GM12872 (cell line): ENCODE measurements at regions not wholly inside any gene's neighbourhood (a gene's known extent, or its start where the extent isn't known, plus 50 kb on each side); places are given as distances from the start of the nearest gene placed in this dataset.

Source experiments
- TF ChIP-seq, protein P1 (sequence below): IDR thresholded peaks from 3 replicates; pipeline ENCODE4 v1.5.1; 2011; ENCODE audit warnings: low read depth, mild to moderate bottlenecking, low read length, moderate library complexity; ENCODE audit not compliant: insufficient read depth

DNA sequence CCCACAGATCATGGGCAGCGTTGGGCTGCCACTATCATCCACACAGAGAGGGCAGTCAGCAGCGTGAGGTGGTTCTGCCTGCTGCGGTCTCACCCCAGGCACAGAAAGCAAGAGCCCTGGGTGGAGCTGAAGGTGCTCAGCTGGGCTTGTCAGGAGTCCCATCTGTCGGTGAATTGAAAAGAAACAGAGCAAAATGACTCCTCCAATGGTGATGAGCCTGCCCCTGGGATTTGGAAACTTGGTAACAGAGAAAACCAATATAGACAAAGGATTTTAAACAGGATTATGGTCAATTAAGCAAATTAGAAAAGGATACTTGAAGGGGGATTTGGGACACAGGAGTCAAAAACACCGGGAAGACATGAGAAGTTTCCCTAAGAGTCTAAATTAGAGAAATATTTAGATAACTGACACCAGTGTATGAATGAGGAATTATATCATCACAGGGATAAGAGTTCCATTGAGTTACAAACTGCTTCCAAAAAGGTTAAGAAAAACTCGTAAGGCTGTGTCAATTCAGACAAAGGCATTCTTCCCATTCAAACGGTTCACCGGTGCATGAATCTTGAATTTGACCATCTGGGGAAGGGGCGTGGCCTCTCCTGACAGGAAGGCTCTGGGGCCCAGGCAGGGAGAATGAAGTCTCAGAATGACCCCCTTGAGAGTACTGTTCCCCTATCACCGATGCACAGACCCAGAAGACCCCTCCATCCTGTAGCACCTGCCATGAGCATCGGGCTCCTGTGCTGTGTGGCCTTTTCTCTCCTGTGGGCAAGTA is 70.0 kb upstream of the PRSS58 start:
- TF ChIP-seq, protein P1, sequence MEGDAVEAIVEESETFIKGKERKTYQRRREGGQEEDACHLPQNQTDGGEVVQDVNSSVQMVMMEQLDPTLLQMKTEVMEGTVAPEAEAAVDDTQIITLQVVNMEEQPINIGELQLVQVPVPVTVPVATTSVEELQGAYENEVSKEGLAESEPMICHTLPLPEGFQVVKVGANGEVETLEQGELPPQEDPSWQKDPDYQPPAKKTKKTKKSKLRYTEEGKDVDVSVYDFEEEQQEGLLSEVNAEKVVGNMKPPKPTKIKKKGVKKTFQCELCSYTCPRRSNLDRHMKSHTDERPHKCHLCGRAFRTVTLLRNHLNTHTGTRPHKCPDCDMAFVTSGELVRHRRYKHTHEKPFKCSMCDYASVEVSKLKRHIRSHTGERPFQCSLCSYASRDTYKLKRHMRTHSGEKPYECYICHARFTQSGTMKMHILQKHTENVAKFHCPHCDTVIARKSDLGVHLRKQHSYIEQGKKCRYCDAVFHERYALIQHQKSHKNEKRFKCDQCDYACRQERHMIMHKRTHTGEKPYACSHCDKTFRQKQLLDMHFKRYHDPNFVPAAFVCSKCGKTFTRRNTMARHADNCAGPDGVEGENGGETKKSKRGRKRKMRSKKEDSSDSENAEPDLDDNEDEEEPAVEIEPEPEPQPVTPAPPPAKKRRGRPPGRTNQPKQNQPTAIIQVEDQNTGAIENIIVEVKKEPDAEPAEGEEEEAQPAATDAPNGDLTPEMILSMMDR = no peak

DNA sequence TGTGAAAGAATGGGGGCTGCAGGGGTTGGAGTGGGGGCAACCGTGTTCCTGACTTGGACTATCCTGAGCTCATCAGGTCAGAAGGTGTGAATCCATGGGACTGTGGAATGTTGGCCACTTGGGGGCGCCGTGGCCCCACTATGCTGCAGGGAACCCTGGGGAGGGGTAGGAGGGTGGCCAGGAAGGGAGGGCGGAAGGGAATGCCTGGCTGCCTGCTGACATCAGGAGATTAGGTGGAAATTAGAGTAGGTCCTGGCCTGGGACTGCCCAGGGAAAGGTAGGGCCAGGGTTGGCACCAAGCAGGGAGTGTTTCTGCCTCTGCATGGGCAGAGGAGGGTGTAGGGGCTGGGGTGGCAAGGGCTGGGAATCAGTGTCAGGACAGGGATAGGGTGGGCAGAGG is 65.8 kb upstream of the PRSS58 start:
- TF ChIP-seq, protein P1 = peak; percentile 61; the same call in 2 of the 3 replicates

DNA sequence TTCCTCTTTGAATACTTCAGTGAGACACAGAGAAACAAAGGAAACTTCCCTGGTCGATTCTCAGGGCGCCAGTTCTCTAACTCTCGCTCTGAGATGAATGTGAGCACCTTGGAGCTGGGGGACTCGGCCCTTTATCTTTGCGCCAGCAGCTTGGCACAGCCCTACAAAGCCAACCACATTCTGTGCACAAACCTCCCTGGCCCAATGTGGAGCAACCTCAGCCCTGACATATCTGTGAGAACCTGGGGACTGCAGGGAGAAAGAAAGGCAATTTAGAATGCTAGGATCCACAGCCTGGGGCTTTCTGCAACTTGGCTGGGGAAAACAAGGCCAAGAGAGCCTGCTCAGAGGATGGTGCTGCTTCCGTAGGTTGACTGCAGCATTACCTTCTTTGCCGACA is 63.5 kb upstream of the PRSS58 start:
- TF ChIP-seq, protein P1 = no peak

DNA sequence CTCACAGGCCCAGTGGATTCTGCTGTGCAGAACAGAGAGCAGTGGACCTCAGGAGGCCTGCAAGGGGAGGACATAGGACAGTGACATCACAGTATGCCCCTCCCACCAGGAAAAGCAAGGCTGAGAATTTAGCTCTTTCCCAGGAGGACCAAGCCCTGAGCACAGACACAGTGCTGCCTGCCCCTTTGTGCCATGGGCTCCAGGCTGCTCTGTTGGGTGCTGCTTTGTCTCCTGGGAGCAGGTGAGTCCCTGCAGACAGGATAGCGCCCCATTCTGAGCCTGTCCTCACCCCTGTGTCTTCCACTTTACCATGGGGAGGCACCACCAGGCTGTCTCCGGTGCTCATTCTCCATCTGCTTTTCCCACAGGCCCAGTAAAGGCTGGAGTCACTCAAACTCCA is 63.0 kb upstream of the PRSS58 start:
- TF ChIP-seq, protein P1 = no peak

DNA sequence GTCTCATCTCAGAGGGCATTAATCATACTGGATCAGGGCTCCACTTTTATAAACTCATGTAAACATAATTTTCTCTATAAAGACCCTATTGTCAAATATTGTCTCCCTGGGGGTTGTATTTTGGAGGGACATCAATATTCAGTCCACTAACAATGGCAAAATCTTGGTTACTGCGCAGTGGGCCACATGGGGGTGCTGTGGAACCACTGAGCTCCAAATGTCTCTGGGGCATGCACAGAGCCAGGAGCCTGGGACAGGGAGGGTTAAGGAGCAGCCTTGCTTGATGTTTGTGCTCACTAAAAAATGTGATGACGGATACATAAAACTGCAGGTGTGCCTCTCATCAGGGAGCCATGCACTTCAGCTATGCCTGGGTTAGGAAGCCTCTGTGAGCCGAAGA is 62.1 kb upstream of the PRSS58 start:
- TF ChIP-seq, protein P1 = peak; percentile 55

DNA sequence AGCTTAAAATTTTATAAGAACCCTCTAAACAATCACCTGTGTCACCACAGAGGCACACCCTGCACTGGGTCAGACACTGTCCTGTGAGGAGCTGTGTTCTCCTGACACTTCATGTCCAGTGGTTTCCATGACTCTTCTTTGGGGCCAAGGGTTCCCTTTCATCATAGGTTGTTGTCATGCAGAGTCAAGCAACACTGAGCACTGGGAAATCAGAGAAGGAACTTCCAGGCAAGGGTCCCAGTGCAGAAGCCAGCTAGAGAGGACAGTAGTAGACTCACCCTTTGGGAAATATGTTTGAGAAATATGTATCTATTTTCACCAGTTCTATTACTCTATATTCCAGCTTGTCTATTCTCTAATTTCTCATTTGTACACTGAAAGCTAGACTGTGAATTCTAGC is 56.4 kb upstream of the PRSS58 start:
- TF ChIP-seq, protein P1 = no peak

DNA sequence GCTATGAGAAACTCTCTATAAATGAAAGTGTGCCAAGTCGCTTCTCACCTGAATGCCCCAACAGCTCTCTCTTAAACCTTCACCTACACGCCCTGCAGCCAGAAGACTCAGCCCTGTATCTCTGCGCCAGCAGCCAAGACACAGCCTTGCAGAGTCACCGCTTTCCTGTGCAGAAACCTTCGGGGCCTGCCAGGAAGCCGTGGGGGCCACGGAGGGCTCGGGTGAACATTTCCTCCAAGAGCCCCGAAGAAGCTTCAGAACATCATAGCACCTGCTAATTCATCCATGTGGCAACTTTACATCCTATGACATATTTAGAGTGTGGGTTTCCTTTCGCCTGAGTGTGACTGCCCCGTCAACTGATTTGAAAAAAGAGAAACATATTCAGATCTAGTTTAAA is 55.7 kb upstream of the PRSS58 start:
- TF ChIP-seq, protein P1 = no peak
